Ishikawa (cell line): ENCODE measurements at regions not wholly inside any gene's neighbourhood (a gene's known extent, or its start where the extent isn't known, plus 50 kb on each side); places are given as distances from the start of the nearest gene placed in this dataset.

Source experiments
- CEBPB ChIP-seq: IDR thresholded peaks from 2 replicates; pipeline ENCODE4 v1.6.1; 2012
- CREB1 ChIP-seq: IDR thresholded peaks from 2 replicates; pipeline ENCODE4 v1.6.1; 2012; ENCODE audit warnings: low read depth
- EP300 ChIP-seq: IDR thresholded peaks from 2 replicates; pipeline ENCODE4 v1.6.1; 2012; ENCODE audit warnings: borderline replicate concordance
- MAX ChIP-seq: IDR thresholded peaks from 2 replicates; pipeline ENCODE4 v1.6.1; 2012
- NFIC ChIP-seq: IDR thresholded peaks from 2 replicates; pipeline ENCODE4 v1.6.1; 2012
- RAD21 ChIP-seq: IDR thresholded peaks from 2 replicates; pipeline ENCODE4 v1.6.1; 2012; ENCODE audit warnings: low read depth
- REST ChIP-seq: IDR thresholded peaks from 2 replicates; pipeline ENCODE4 v1.6.1; 2012; ENCODE audit warnings: low read depth, mild to moderate bottlenecking
- TCF12 ChIP-seq: IDR thresholded peaks from 2 replicates; pipeline ENCODE4 v1.6.1; 2012; ENCODE audit warnings: low read depth
- TEAD4 ChIP-seq: IDR thresholded peaks from 2 replicates; pipeline ENCODE4 v1.6.1; 2012
- USF1 ChIP-seq: IDR thresholded peaks from 2 replicates; pipeline ENCODE4 v1.6.1; 2012
- YY1 ChIP-seq: IDR thresholded peaks from 2 replicates; pipeline ENCODE4 v1.6.1; 2012; ENCODE audit warnings: low read depth
- ZBTB7A ChIP-seq: IDR thresholded peaks from 2 replicates; pipeline ENCODE4 v1.6.1; 2012; ENCODE audit warnings: low read depth

GRCh38 chr7:110568932-110569331 is 522.0 kb upstream of the LRRN3 start:
- TF ChIP-seq CEBPB (no peak), CREB1 (no peak), EP300 (no peak), MAX (no peak), YY1 (no peak), RAD21 (no peak), USF1 (no peak), TCF12 (no peak), ZBTB7A (no peak), NFIC (no peak), REST (no peak), TEAD4 (no peak)
